ENCODE measurements at regions not wholly inside any gene's neighbourhood (a gene's known extent, or its start where the extent isn't known, plus 50 kb on each side); places are given as distances from the start of the nearest gene placed in this dataset.
"Not testable (repeated sequence)": the region's sequence is repeated elsewhere in the genome, so short reads cannot be mapped to it uniquely, and the experiment has no call there.

DNA sequence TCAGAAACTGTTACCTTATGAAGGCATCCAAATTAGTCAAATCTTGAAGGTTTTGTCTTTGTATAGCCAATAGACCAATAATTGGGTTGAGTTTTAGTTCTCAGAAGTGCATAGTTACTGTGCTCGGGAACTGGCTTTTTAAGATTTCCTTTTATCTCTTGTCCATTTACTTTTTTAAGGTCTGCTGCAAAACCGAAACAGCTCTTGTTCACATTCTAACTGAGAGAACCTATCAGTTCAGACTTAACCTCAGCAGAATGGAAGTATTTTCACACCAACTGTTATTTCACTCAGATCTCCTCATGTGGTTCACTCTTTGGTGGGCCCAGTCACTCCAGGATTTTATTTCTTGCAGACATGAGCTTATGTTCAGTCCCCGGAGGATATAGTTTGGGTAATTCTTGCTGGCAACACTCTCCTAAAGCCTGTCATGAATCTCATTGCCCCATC lies 55.5 kb downstream of the TPBG start:
- no peak for DNase-seq

DNA sequence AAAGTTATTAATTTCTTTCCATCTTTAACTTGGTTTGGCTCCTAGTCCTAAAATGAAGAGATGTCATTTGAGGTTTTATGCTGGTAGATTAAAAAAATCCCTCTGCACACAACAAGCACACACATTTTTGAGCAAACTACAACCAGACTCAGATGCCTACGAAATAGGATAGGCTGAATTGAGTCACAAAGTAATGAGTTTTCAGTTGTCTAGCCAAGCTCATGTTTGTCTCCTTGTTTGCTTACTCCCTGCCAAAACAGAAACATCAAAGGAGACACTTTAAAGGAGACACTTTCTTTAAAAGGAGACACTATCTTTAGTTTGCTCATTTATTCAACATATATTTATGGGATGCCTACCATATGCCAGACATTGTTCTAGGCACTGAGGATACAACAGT lies 56.2 kb downstream of the TPBG start:
- DNase-seq: no peak

- no peak for DNase-seq
Observed at GRCh38 chr6:82430611-82431010, 67.0 kb downstream of the TPBG start.

- DNase-seq: no peak
Observed at GRCh38 chr6:82436740-82437139, 73.1 kb downstream of the TPBG start.

GRCh38 chr6:82437701-82438100 lies 74.1 kb downstream of the TPBG start:
- no peak for DNase-seq

DNA sequence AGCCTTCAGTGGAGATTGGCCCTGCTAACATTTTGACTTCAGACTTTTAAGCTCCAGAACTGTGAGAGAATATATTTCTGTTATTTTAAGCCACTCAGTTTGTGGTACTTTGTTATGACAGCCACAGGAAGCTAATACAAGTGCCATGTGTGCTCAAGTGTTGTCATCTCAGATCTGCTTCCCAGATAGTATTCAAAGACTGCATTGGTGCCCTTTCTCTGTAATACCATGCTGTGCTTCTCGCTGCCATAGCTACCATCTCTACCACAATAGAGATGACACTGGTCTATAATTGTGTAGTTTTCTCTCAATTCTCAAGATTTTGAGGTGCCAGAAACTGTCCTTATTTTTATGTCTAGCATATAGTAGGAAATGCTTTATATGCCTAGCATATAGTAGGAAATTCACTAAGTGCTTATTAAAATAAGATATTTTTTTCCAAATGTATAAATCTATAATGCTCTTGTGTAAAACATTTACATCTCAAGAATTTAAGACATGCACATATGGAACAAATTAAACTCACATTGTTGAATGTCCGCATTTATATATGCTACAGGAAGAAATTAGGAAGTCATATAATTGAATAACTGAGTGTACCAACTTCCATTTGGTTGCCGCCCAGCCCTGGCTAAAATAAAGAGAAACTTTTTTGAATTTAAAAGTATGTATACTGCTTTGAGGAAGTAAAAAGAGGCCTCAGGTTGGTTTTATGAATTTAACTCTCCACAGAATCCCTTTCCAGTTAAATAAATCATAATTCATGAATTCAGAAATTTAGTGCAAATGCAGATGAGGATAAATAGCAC lies 77.6 kb downstream of the TPBG start:
- DNase-seq: no peak

- DNase-seq: no peak
Observed at GRCh38 chr6:82442061-82442719, 78.6 kb downstream of the TPBG start.

GRCh38 chr6:82458147-82458546 lies 94.5 kb downstream of the TPBG start:
- no peak for DNase-seq

GRCh38 chr6:82458705-82459104 lies 95.1 kb downstream of the TPBG start:
- DNase-seq: no peak

DNA sequence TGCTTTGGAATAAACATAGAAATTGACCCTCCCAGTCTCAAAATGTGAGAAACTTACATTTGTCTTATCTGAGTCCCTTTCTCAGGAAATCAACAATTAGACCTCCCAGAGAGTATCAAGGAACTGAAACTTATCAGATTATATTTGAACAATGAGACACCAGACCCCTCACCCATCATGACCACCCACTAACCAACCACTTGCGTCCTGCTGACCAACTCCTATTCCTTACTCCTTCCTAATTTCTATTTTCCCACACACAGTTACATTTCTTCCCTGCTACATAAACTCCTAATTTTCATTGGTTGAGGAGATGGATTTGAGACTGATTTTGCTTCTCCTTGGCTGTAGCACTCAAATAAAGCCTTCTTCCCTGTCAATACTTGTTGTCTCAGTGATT lies 97.9 kb downstream of the TPBG start:
- no peak for DNase-seq

- DNase-seq: no peak
Observed at GRCh38 chr6:82467338-82467737, 103.7 kb downstream of the TPBG start.

- DNase-seq: not testable (repeated sequence)
Observed at GRCh38 chr6:82470123-82470522, 106.5 kb downstream of the TPBG start.

GRCh38 chr6:82475106-82475505 lies 111.5 kb downstream of the TPBG start:
- not testable (repeated sequence) for DNase-seq

- DNase-seq: no peak
Observed at GRCh38 chr6:82484001-82484400, 120.4 kb downstream of the TPBG start.

GRCh38 chr6:82484737-82485626 lies 121.4 kb downstream of the TPBG start:
- DNase-seq: no peak

DNA sequence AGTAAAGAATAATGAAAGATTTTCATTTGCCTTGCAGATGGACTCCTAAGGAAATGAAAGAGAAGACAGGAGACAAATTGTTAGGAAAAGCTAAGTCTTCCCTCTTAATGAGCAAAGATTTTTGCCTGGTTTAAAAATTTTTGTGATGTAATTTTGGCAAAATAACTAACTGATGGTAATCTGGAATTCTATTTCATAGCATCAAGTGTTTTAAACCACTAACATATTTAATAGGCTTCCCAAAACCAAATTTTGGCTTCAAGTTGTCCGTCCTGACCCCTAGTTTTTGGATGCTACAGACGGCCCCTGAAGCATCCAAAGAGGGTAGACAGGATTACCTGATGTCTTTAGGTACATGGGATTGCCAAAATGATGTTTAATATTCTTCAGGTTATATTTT lies 124.3 kb downstream of the TPBG start:
- no peak for DNase-seq

GRCh38 chr6:82488403-82488802 lies 124.8 kb downstream of the TPBG start:
- DNase-seq: no peak

GRCh38 chr6:82492134-82492533 lies 128.5 kb downstream of the TPBG start:
- DNase-seq: no peak

GRCh38 chr6:82493467-82493866 lies 129.8 kb downstream of the TPBG start:
- DNase-seq: no peak

- no peak for DNase-seq
Observed at GRCh38 chr6:82494367-82494766, 130.8 kb downstream of the TPBG start.

GRCh38 chr6:82501901-82502300 lies 138.3 kb downstream of the TPBG start:
- DNase-seq: not testable (repeated sequence)

GRCh38 chr6:82506526-82506925 lies 142.9 kb downstream of the TPBG start:
- no peak for DNase-seq
